Colonic mucosa (tissue), 4 donors: ENCODE measurements at regions not wholly inside any gene's neighbourhood (a gene's known extent, or its start where the extent isn't known, plus 50 kb on each side); places are given as distances from the start of the nearest gene placed in this dataset.

Source experiments
- DNase-seq: peaks from one replicate; pipeline ENCODE4 v3.0.0-alpha.2; 2020
- H3K27ac ChIP-seq: fragments of 200-600 bp; one replicate; pipeline ENCODE4 v1.8.0; 2021
- H3K27me3 ChIP-seq: fragments of 200-600 bp; one replicate; pipeline ENCODE4 v1.8.0; 2021
- H3K36me3 ChIP-seq: fragments of 200-600 bp; one replicate; pipeline ENCODE4 v1.8.0; 2021
- H3K4me1 ChIP-seq: fragments of 200-600 bp; one replicate; pipeline ENCODE4 v1.8.0; 2021; ENCODE audit warnings: mild to moderate bottlenecking
- H3K4me3 ChIP-seq: fragments of 200-600 bp; one replicate; pipeline ENCODE4 v1.8.0; 2021
- H3K9ac ChIP-seq, 2 donors: one replicate each; pipeline ENCODE4 v1.7.0; 2013; ENCODE audit warnings: control low read depth in 2 of 2, low read depth in 2 of 2, low read length in 2 of 2
- H3K9me3 ChIP-seq: fragments of 200-600 bp; one replicate; pipeline ENCODE4 v1.8.0; 2021
- CTCF ChIP-seq: fragments of 200-600 bp; IDR thresholded peaks from one replicate; pipeline ENCODE4 v1.8.0; 2022; ENCODE audit warnings: antibody characterized with exemption, mild to moderate bottlenecking
- intact Hi-C: fragments of 100-400 bp; cut with DNase I; formaldehyde crosslinking; loops from one replicate; pipeline ENCODE4 v1.14.1; 2022
- donor health status: healthy.
- donor health status: DM: no; HTN: no; CAD: no.
- donor health status: DM: no; HTN: no; CAD: no.

GRCh38 chr4:179398414-179398813 lies 1956.2 kb upstream of the AGA start:
- Histone ChIP-seq H3K4me3 (no peak overlapping the region), H3K9ac (no peak overlapping the region), H3K27me3 (no peaks in the 10 kb centered on the region), H3K27ac (no peak overlapping the region), H3K4me1 (no peaks in the 10 kb centered on the region), H3K9me3 (no peaks in the 10 kb centered on the region), H3K36me3 (no peaks in the 10 kb centered on the region)
- intact Hi-C loops: no loop called here
- TF ChIP-seq CTCF: no peak
- no peak for DNase-seq

GRCh38 chr4:179399054-179399782 lies 1957.0 kb upstream of the AGA start:
- Histone ChIP-seq H3K27me3 (no peaks in the 10 kb centered on the region), H3K4me1 (no peaks in the 10 kb centered on the region), H3K36me3 (no peaks in the 10 kb centered on the region), H3K4me3 (no peak overlapping the region), H3K9me3 (no peaks in the 10 kb centered on the region), H3K9ac (no peak overlapping the region), H3K27ac (no peak overlapping the region)
- intact Hi-C loops: no loop called here
- TF ChIP-seq CTCF: no peak
- no peak for DNase-seq

- Histone ChIP-seq H3K27ac (no peak overlapping the region), H3K9ac (no peak overlapping the region), H3K9me3 (no peaks in the 10 kb centered on the region), H3K27me3 (no peaks in the 10 kb centered on the region), H3K36me3 (no peaks in the 10 kb centered on the region), H3K4me1 (no peaks in the 10 kb centered on the region), H3K4me3 (no peak overlapping the region)
- intact Hi-C loops: no loop called here
- no peak for DNase-seq
- no peak for TF ChIP-seq CTCF
Measured at GRCh38 chr4:179415037-179415846, 1973.0 kb upstream of the AGA start.

- no peak for DNase-seq
- Histone ChIP-seq H3K27ac (no peak overlapping the region), H3K36me3 (no peaks in the 10 kb centered on the region), H3K9ac (no peak overlapping the region), H3K9me3 (no peaks in the 10 kb centered on the region), H3K4me1 (no peaks in the 10 kb centered on the region), H3K27me3 (no peaks in the 10 kb centered on the region), H3K4me3 (no peak overlapping the region)
- no peak for TF ChIP-seq CTCF
- intact Hi-C loops: no loop called here
Measured at GRCh38 chr4:179415847-179416223, 1973.6 kb upstream of the AGA start.

- no peaks in the 10 kb centered on the region for H3K36me3 ChIP-seq
- no peaks in the 10 kb centered on the region for H3K4me1 ChIP-seq
- no peak overlapping the region for H3K4me3 ChIP-seq
- no peaks in the 10 kb centered on the region for H3K9me3 ChIP-seq
- no peak overlapping the region for H3K9ac ChIP-seq
- no peaks in the 10 kb centered on the region for H3K27me3 ChIP-seq
- H3K27ac ChIP-seq: no peak overlapping the region
- TF ChIP-seq CTCF: no peak
- DNase-seq: no peak
- intact Hi-C loops: no loop called here
Measured at GRCh38 chr4:179417357-179417756, 1975.1 kb upstream of the AGA start.
